Right lobe of liver (tissue), 4 donors: ENCODE measurements at regions not wholly inside any gene's neighbourhood (a gene's known extent, or its start where the extent isn't known, plus 50 kb on each side); places are given as distances from the start of the nearest gene placed in this dataset.

ENCODE experiments used
- CTCF ChIP-seq, 4 donors: fragments of 200-600 bp in 3 of 4; fragments of 450-650 bp in 1 of 4; IDR thresholded peaks; one replicate each; pipeline versions ENCODE4 v1.5.1 to v1.8.0; 2016 to 2022; ENCODE audit warnings: antibody characterized with exemption in 4 of 4, mild to moderate bottlenecking in 2 of 4
- POLR2A ChIP-seq: fragments of 450-650 bp; IDR thresholded peaks from one replicate; pipeline ENCODE4 v1.6.1; 2017; ENCODE audit warnings: antibody characterized with exemption, mild to moderate bottlenecking
- donor health status: DM: no; HTN: no; CAD: no.
- donor health status: DM: no; HTN: no; CAD: no.
- donor health status: DM: no; HTN: yes; CAD: no.

- TF ChIP-seq CTCF (IDR thresholded peaks at IDR 0.05) (no peak), POLR2A (no peak)
These were observed 304.4 kb upstream of the IRX4 start for GRCh38 chr5:2187156-2187555.
